ENCODE measurements at regions not wholly inside any gene's neighbourhood (a gene's known extent, or its start where the extent isn't known, plus 50 kb on each side); places are given as distances from the start of the nearest gene placed in this dataset.
"Not testable (repeated sequence)": the region's sequence is repeated elsewhere in the genome, so short reads cannot be mapped to it uniquely, and the experiment has no call there.

- intact Hi-C loops (cut with micrococcal nuclease), result loop anchor here (5.0 to 10.0 kb wide), 5 partner anchors 176 to 929 kb away; partner anchors contain the start of genes ARMC8, CEP70 and COPB2
Measured at GRCh38 chr3:139113231-139113992, 68.7 kb upstream of the PRR23C start.

GRCh38 chr3:139113993-139114375, 69.3 kb upstream of the PRR23C start:
- intact Hi-C loops (cut with micrococcal nuclease), result loop anchor here (5.0 to 10.0 kb wide), 5 partner anchors 177 to 929 kb away; partner anchors contain the start of genes ARMC8, CEP70 and COPB2

GRCh38 chr3:139116631-139117030, 71.9 kb upstream of the PRR23C start:
- intact Hi-C loops (cut with micrococcal nuclease), result loop anchor here (10.0 kb wide), 3 partner anchors 522 to 932 kb away; partner anchors contain the start of genes ARMC8 and CEP70

GRCh38 chr3:139117136-139117675, 72.5 kb upstream of the PRR23C start:
- intact Hi-C loops (cut with micrococcal nuclease), result loop anchor here (10.0 kb wide), 3 partner anchors 522 to 932 kb away; partner anchors contain the start of genes ARMC8 and CEP70

GRCh38 chr3:139117883-139118760, 73.4 kb upstream of the PRR23C start:
- intact Hi-C loops (cut with micrococcal nuclease), result loop anchor here (10.0 kb wide), 3 partner anchors 523 to 933 kb away; partner anchors contain the start of genes ARMC8 and CEP70

GRCh38 chr3:139118835-139119234, 74.1 kb upstream of the PRR23C start:
- intact Hi-C loops (cut with micrococcal nuclease), result loop anchor here (10.0 kb wide), 3 partner anchors 524 to 934 kb away; partner anchors contain the start of genes ARMC8 and CEP70

- intact Hi-C loops (cut with micrococcal nuclease), result loop anchor here (10.0 kb wide), 3 partner anchors 525 to 935 kb away; partner anchors contain the start of genes ARMC8 and CEP70
Measured at GRCh38 chr3:139119331-139120025, 74.8 kb upstream of the PRR23C start.

GRCh38 chr3:139120086-139121056, 75.7 kb upstream of the PRR23C start:
- intact Hi-C loops (cut with micrococcal nuclease), result no loop called here

- intact Hi-C loops (cut with micrococcal nuclease), result no loop called here
Measured at GRCh38 chr3:139121513-139122220, 77.0 kb upstream of the PRR23C start.

GRCh38 chr3:139122221-139122581, 77.5 kb upstream of the PRR23C start:
- intact Hi-C loops (cut with micrococcal nuclease), result no loop called here

GRCh38 chr3:139122612-139123011, 77.9 kb upstream of the PRR23C start:
- intact Hi-C loops (cut with micrococcal nuclease), result no loop called here

- intact Hi-C loops (cut with micrococcal nuclease), result no loop called here
Measured at GRCh38 chr3:139123377-139124095, 78.8 kb upstream of the PRR23C start.

GRCh38 chr3:139124197-139124596, 79.5 kb upstream of the PRR23C start:
- intact Hi-C loops (cut with micrococcal nuclease), result no loop called here

GRCh38 chr3:139127101-139127500, 82.4 kb upstream of the PRR23C start:
- intact Hi-C loops (cut with micrococcal nuclease), result no loop called here

GRCh38 chr3:139127629-139128028, 82.9 kb upstream of the PRR23C start:
- intact Hi-C loops (cut with micrococcal nuclease), result not testable (repeated sequence)

GRCh38 chr3:139128803-139129202, 84.1 kb upstream of the PRR23C start:
- intact Hi-C loops (cut with micrococcal nuclease), result no loop called here

- intact Hi-C loops (cut with micrococcal nuclease), result no loop called here
Measured at GRCh38 chr3:139129892-139130291, 85.2 kb upstream of the PRR23C start.

- intact Hi-C loops (cut with micrococcal nuclease), result no loop called here
Measured at GRCh38 chr3:139130390-139131140, 85.9 kb upstream of the PRR23C start.
